Breast epithelium (tissue), 3 donors: ENCODE measurements at regions not wholly inside any gene's neighbourhood (a gene's known extent, or its start where the extent isn't known, plus 50 kb on each side); places are given as distances from the start of the nearest gene placed in this dataset.
"Not testable (repeated sequence)": the region's sequence is repeated elsewhere in the genome, so short reads cannot be mapped to it uniquely, and the experiment has no call there.

ENCODE experiments used
- CTCF ChIP-seq, 3 donors: fragments of 450-650 bp; IDR thresholded peaks; one replicate each; pipeline ENCODE4 v1.5.1; 2016 to 2017; ENCODE audit warnings: antibody characterized with exemption in 3 of 3, mild to moderate bottlenecking in 3 of 3, moderate library complexity in 3 of 3
- POLR2A ChIP-seq: fragments of 450-650 bp; IDR thresholded peaks from one replicate; pipeline ENCODE4 v1.6.1; 2016; ENCODE audit warnings: antibody characterized with exemption, mild to moderate bottlenecking, moderate library complexity
- POLR2AphosphoS5 ChIP-seq, 3 donors: sonication (generic); formaldehyde crosslinking; IDR thresholded peaks; one replicate each; pipeline ENCODE4 v1.6.1; 2017; ENCODE audit warnings: antibody characterized with exemption in 3 of 3

GRCh38 chr13:68706044-68706443 lies 1401.6 kb upstream of the ATXN8OS start:
- not testable (repeated sequence) for TF ChIP-seq CTCF (IDR thresholded peaks at IDR 0.05); POLR2AphosphoS5 (IDR thresholded peaks at IDR 0.05); POLR2A
